Cardiac muscle cell (in vitro differentiated cells and primary cell): ENCODE measurements at regions not wholly inside any gene's neighbourhood (a gene's known extent, or its start where the extent isn't known, plus 50 kb on each side); places are given as distances from the start of the nearest gene placed in this dataset.

Experiments
- DNase-seq, 2 donors: peaks; one replicate each; pipeline versions ENCODE4 v3.0.0 to v3.0.0-alpha.2; 2010 to 2017; ENCODE audit warnings: low read depth in 1 of 2, low spot score in 1 of 2
- H3K27ac ChIP-seq: fragments of 200-600 bp; sonication (generic); 2 replicates; pipeline ENCODE4 v1.5.1; 2016
- H3K27me3 ChIP-seq: fragments of 200-600 bp; sonication (generic); 2 replicates; pipeline ENCODE4 v1.6.0; 2016; ENCODE audit warnings: control low read depth
- H3K36me3 ChIP-seq: fragments of 200-600 bp; sonication (generic); 2 replicates; pipeline ENCODE4 v1.5.1; 2016; ENCODE audit warnings: control low read depth
- H3K4me1 ChIP-seq: fragments of 200-600 bp; sonication (generic); 2 replicates; pipeline ENCODE4 v1.8.1; 2017; ENCODE audit warnings: low read depth, mild to moderate bottlenecking, mixed run types
- H3K4me3 ChIP-seq: fragments of 200-600 bp; sonication (generic); 2 replicates; pipeline ENCODE4 v1.5.1; 2016; ENCODE audit warnings: mild to moderate bottlenecking
- H3K9me3 ChIP-seq: fragments of 200-600 bp; sonication (generic); 2 replicates; pipeline ENCODE4 v1.5.1; 2017; ENCODE audit warnings: low read depth, mild to moderate bottlenecking, control low read depth
- TF ChIP-seq, protein P1 (sequence below): IDR thresholded peaks from 2 replicates; pipeline ENCODE4 v1.5.1; 2012; ENCODE audit warnings: low read depth, mild to moderate bottlenecking, low read length

GRCh38 chr17:13355054-13355453 lies 246.7 kb downstream of the HS3ST3A1 start:
- H3K4me3 ChIP-seq = no peak overlapping the region
- H3K27me3 ChIP-seq = no peaks in the 10 kb centered on the region
- TF ChIP-seq, protein P1, sequence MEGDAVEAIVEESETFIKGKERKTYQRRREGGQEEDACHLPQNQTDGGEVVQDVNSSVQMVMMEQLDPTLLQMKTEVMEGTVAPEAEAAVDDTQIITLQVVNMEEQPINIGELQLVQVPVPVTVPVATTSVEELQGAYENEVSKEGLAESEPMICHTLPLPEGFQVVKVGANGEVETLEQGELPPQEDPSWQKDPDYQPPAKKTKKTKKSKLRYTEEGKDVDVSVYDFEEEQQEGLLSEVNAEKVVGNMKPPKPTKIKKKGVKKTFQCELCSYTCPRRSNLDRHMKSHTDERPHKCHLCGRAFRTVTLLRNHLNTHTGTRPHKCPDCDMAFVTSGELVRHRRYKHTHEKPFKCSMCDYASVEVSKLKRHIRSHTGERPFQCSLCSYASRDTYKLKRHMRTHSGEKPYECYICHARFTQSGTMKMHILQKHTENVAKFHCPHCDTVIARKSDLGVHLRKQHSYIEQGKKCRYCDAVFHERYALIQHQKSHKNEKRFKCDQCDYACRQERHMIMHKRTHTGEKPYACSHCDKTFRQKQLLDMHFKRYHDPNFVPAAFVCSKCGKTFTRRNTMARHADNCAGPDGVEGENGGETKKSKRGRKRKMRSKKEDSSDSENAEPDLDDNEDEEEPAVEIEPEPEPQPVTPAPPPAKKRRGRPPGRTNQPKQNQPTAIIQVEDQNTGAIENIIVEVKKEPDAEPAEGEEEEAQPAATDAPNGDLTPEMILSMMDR = no peak
- H3K4me1 ChIP-seq = peaks cover 13% of the 10 kb centered on the region
- no peak overlapping the region for H3K27ac ChIP-seq
- DNase-seq = no peak
- H3K9me3 ChIP-seq = no peaks in the 10 kb centered on the region
- H3K36me3 ChIP-seq = no peaks in the 10 kb centered on the region

- Histone ChIP-seq H3K36me3 (no peaks in the 10 kb centered on the region), H3K27ac (no peak overlapping the region), H3K4me3 (no peak overlapping the region), H3K27me3 (no peaks in the 10 kb centered on the region), H3K9me3 (no peaks in the 10 kb centered on the region), H3K4me1 (peaks cover 13% of the 10 kb centered on the region)
- TF ChIP-seq, protein P1 = no peak
- peak; percentile 14 to 59 for DNase-seq
Observed at GRCh38 chr17:13353590-13353989, 248.1 kb downstream of the HS3ST3A1 start.

GRCh38 chr17:13352747-13353415 lies 248.8 kb downstream of the HS3ST3A1 start:
- Histone ChIP-seq H3K4me3 (no peak overlapping the region), H3K27ac (no peak overlapping the region), H3K36me3 (no peaks in the 10 kb centered on the region), H3K27me3 (no peaks in the 10 kb centered on the region), H3K4me1 (peaks cover 13% of the 10 kb centered on the region), H3K9me3 (no peaks in the 10 kb centered on the region)
- TF ChIP-seq, protein P1 = no peak
- no peak for DNase-seq

GRCh38 chr17:13351046-13351445 lies 250.7 kb downstream of the HS3ST3A1 start:
- no peaks in the 10 kb centered on the region for H3K9me3 ChIP-seq
- TF ChIP-seq, protein P1 = no peak
- no peak overlapping the region for H3K4me3 ChIP-seq
- no peaks in the 10 kb centered on the region for H3K27me3 ChIP-seq
- DNase-seq = no peak
- H3K36me3 ChIP-seq = no peaks in the 10 kb centered on the region
- H3K27ac ChIP-seq = no peak overlapping the region
- peaks cover 13% of the 10 kb centered on the region for H3K4me1 ChIP-seq

- DNase-seq = no peak
- H3K36me3 ChIP-seq = no peaks in the 10 kb centered on the region
- H3K4me1 ChIP-seq = peaks cover 13% of the 10 kb centered on the region
- TF ChIP-seq, protein P1 = no peak
- H3K27me3 ChIP-seq = no peaks in the 10 kb centered on the region
- no peaks in the 10 kb centered on the region for H3K9me3 ChIP-seq
- no peak overlapping the region for H3K4me3 ChIP-seq
- no peak overlapping the region for H3K27ac ChIP-seq
Observed at GRCh38 chr17:13350466-13350865, 251.3 kb downstream of the HS3ST3A1 start.
